AG09319 (cell line): ENCODE measurements at regions not wholly inside any gene's neighbourhood (a gene's known extent, or its start where the extent isn't known, plus 50 kb on each side); places are given as distances from the start of the nearest gene placed in this dataset.
"Not testable (repeated sequence)": the region's sequence is repeated elsewhere in the genome, so short reads cannot be mapped to it uniquely, and the experiment has no call there.

Source experiments
- DNase-seq: peaks from one replicate; pipeline ENCODE4 v3.0.0-alpha.2; 2010; ENCODE audit warnings: low read depth; ENCODE audit errors: extremely low read depth
- TF ChIP-seq, protein P1 (sequence below): IDR thresholded peaks from 2 replicates; pipeline ENCODE4 v1.5.1; 2011; ENCODE audit warnings: low read depth, mild to moderate bottlenecking, inconsistent platforms, low read length, moderate library complexity

DNA sequence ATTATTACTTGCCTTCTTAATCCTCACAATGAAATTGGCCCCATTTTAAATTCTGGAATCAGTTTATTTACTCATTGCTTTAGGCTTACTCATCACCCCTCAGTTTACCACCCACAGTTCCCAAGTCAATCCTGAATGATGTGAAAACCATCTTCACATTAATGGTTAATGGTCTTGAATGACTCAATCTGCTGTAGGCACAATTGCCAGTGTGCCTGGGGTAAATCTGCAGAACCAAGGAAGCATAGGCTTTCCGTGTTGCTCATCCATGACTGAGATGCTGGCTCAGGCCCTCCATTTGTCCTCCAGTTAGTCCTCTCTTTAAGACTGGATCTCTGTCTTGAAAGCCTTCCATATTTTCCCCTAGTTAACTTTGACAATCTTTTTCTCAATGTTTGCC, 164.5 kb downstream of the PMAIP1 start:
- TF ChIP-seq, protein P1, sequence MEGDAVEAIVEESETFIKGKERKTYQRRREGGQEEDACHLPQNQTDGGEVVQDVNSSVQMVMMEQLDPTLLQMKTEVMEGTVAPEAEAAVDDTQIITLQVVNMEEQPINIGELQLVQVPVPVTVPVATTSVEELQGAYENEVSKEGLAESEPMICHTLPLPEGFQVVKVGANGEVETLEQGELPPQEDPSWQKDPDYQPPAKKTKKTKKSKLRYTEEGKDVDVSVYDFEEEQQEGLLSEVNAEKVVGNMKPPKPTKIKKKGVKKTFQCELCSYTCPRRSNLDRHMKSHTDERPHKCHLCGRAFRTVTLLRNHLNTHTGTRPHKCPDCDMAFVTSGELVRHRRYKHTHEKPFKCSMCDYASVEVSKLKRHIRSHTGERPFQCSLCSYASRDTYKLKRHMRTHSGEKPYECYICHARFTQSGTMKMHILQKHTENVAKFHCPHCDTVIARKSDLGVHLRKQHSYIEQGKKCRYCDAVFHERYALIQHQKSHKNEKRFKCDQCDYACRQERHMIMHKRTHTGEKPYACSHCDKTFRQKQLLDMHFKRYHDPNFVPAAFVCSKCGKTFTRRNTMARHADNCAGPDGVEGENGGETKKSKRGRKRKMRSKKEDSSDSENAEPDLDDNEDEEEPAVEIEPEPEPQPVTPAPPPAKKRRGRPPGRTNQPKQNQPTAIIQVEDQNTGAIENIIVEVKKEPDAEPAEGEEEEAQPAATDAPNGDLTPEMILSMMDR = no peak
- no peak for DNase-seq

DNA sequence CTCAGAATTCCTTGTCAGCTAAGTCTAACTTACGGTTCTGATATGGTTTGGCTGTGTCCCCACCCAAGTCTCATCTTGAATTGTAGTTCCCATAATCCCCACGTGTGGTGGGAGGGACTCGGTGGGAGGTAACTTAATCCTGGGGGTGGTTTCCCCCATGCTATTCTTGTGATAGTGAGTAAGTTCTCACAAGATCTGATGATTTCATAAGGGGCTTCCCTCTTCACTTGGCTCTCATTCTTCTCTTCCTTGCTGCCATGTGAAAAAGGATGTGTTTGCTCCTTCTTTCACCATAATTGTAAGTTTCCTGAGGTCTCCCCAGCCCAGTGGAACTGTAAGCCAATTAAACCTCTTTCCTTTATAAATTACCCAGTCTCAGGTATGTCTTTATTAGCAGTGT, 163.0 kb downstream of the PMAIP1 start:
- not testable (repeated sequence) for DNase-seq

DNA sequence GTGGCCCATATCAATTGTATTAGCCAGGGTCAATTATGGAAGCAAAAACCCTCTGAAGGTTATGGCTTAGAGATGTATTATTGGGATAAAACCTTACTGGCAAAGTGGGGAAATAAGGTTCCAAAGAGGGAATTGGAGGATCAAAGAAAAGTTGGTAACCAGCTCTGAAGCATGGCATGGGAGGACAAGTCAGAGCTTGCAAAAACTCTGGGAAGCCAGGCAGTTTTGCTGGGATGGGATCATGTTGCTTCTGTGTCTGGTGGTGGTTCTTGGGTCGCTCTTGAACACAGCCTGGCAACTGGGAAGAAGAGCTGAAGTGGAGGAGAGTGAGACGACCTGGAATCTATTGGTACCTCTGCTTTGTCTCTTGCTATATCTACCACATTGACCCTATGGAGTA, 162.6 kb downstream of the PMAIP1 start:
- DNase-seq = no peak

DNA sequence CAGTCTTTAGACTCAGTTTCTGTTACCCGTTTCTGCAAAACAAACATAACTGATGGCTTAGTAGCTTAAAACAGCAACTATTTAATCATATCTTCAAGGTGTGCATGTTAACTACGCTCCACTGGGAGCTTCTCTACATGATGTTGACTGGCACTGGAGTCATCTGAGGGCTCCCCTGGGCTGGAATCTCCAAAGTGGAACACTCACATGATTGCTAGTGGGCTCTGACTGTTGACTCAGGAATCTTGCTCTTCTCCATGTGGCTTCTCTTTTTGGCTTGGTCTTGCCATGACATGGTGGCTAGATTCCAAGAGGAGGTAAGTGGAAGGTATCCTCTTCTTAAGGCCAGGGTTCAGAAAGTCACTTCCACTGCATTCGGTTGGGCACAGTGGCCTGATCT, 160.8 kb downstream of the PMAIP1 start:
- DNase-seq = no peak
- TF ChIP-seq, protein P1 = no peak

More for the DNA sequence above, 162.6 kb downstream of the PMAIP1 start:
- TF ChIP-seq, protein P1 = no peak

DNA sequence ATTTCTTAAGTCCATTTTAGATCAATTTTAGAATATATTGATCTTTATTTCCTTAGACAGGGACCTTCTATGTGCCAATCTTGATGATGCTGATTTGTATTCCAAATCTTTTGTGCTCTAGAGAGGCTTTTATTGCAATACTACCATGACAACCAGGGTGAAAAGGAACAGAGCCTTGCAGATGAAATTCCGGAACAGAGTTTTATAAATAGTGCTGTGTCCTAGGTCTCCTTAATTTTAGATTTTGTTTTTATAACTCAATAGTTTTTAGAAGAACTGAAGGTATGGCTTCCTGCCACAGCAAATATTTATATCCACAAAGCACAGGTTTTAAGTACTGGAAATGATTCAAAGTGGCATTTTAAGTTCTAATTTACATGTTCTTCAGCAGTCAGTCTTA, 160.2 kb downstream of the PMAIP1 start:
- no peak for DNase-seq
- TF ChIP-seq, protein P1 = no peak

DNA sequence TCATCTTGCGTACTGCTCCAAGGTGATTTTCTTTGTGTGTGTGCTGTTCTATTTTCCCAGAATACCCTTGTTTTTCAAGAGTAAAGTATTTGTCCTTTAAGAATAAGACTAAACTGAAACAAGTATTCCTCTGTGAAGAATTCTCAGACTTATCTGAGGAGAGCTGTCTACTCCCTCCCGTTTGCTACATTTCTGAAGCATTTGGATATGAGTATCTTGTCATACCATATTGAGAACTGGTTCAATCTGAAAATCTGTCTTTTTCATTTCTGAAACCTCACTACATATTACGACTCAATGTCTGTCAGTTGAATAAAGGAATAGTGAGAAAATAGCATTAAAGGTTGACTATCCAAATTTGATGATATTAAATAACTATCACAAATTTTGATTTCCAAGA, 159.4 kb downstream of the PMAIP1 start:
- DNase-seq = no peak
- TF ChIP-seq, protein P1 = no peak

DNA sequence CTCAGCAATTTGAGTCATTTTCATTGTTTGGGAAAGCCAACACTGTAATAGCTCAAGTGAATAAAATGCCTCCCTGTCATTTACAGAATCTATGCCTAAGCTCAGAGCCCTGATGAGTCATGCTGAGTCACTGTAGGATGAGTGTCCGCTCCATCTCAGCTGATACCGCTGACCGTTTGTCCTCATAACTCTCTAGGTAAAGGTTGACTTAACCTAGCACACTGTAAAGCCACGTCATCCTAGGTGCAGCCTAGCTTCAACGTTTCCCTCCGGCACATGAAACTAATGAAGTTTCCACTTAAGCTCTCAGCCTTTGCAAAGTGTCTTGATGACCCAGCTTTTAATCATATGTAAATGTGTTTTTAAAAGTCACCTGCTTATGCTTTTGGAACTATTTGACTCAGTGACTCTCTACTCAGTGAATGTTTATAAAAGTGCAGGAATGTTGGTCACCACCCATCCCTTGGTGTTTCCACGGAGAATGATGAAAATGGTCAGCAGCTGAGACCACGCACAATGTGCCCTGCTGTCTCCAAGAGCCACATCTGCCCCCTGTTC, 154.0 kb downstream of the PMAIP1 start:
- peak; percentile 52 for DNase-seq
- TF ChIP-seq, protein P1 = no peak

DNA sequence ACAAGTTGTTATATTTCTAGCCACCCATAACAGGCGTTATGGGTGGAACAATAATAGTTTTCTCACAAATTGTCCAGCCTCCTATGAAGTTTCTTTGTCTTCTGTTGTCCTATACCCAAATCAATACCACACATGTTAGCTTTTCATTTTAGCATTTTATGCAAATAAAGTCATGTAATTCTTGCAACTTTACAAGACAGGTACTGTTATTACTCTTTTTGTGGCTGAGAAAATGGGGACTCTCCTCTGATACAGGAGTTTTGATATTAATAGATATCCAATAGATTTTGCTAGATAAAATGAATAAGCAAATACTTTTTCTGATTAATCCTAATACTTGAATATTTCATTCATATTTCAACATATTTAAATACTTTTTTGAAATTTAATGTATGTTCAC, 151.0 kb downstream of the PMAIP1 start:
- TF ChIP-seq, protein P1 = no peak

More for the DNA sequence above, 151.0 kb downstream of the PMAIP1 start:
- no peak for DNase-seq
